ENCODE measurements at regions not wholly inside any gene's neighbourhood (a gene's known extent, or its start where the extent isn't known, plus 50 kb on each side); places are given as distances from the start of the nearest gene placed in this dataset.

DNA sequence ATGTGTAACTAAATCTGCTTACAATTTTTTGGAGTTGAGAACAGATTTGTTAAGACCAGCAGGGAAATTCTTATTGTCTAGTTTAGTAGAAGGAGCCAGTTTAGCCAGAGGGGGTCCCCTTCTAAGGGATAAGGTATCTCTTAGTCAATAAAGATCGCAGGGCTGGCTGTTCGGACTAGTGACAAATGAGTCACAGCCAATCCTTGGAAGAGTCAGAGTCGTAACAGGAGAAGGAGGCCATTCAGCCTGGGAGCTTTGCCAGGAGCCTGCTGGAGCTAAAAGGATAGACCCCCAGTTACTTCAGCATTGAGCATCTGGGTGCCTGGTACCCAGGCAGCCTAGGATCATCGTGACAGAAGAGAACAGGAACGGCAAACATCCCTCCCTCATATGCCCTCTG is 191.6 kb upstream of the ARHGAP20 start:
- Mint-ChIP-seq H3K27me3 (peaks cover 6% of the 10 kb centered on the region), H3K4me3 (no peak overlapping the region), H3K4me1 (peaks cover 13% of the 10 kb centered on the region), H3K9me3 (peaks cover 9% of the 10 kb centered on the region), H3K36me3 (ENCODE audit: low read depth) (no peaks in the 10 kb centered on the region), H3K27ac (no peak overlapping the region)
- ATAC-seq (replicated peaks): no peak

DNA sequence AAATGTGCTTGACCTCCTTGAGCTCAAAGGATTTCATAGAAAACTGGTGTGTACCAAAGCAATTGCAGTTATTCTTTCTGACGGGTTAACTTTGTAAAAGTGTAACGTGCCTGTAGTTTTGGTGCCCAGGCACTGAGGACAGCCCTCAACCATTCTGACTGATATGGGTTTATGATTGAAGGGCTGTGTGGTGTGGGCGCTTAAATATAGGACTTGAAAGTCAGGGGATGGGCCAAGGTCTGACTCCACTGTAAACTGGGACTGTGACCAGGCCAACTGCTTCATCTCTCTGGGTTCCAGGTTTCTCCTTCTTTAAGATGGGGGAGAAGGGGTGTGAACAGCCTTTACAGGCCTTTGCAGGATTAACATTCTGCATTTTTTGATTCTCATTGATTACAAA is 191.1 kb upstream of the ARHGAP20 start:
- Mint-ChIP-seq H3K36me3 (ENCODE audit: low read depth) (no peaks in the 10 kb centered on the region), H3K4me1 (peaks cover 13% of the 10 kb centered on the region), H3K27me3 (peaks cover 6% of the 10 kb centered on the region), H3K9me3 (peaks cover 9% of the 10 kb centered on the region), H3K27ac (no peak overlapping the region), H3K4me3 (no peak overlapping the region)
- no peak for ATAC-seq (replicated peaks)

DNA sequence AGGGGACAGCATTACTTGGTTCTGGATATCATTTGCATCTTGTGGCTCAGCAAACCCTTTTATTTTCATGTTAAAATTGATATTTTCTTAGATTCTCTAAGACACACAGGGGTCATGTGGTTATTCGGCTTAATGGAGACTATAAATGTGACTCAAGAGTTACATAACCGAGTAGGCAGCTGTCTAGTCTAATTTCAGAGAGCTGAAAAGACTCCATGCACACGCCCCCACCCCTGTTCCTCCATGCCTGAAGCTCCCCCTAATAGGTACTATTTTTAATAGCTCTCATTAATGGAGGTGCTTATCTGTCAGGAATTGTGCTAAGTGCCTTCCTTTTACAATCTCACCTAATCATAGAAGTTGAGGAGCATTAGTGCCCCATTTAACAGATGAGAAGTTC is 189.2 kb upstream of the ARHGAP20 start:
- peaks cover 9% of the 10 kb centered on the region for H3K27me3 Mint-ChIP-seq

DNA sequence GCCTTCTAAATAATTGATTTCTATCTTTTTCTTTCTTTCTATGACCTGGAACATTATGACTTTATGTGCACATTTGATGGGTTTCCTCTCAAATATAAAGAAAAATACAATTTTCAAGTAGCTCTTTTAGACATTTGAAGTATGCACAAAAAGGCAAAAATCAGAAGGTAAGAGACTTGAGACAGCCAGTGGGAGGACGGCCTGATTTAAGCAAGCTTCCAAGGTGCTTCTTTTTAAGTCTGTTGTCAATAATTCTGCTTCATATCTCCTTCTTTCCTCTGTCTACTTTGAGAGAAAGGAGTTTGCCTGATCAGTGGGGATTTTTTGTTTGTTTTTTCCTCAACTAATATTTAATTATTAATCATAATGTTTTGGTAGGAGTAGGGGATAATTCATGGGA is 188.2 kb upstream of the ARHGAP20 start:
- Mint-ChIP-seq H3K36me3 (ENCODE audit: low read depth) (no peaks in the 10 kb centered on the region), H3K9me3 (peaks cover 6% of the 10 kb centered on the region), H3K27ac (no peak overlapping the region), H3K4me1 (no peaks in the 10 kb centered on the region), H3K4me3 (no peak overlapping the region), H3K27me3 (peaks cover 10% of the 10 kb centered on the region)
- ATAC-seq (replicated peaks): no peak

More for the DNA sequence above, 189.2 kb upstream of the ARHGAP20 start:
- Mint-ChIP-seq H3K9me3 (peaks cover 6% of the 10 kb centered on the region), H3K4me1 (no peaks in the 10 kb centered on the region), H3K36me3 (ENCODE audit: low read depth) (no peaks in the 10 kb centered on the region), H3K4me3 (no peak overlapping the region), H3K27ac (no peak overlapping the region)
- no peak for ATAC-seq (replicated peaks)

DNA sequence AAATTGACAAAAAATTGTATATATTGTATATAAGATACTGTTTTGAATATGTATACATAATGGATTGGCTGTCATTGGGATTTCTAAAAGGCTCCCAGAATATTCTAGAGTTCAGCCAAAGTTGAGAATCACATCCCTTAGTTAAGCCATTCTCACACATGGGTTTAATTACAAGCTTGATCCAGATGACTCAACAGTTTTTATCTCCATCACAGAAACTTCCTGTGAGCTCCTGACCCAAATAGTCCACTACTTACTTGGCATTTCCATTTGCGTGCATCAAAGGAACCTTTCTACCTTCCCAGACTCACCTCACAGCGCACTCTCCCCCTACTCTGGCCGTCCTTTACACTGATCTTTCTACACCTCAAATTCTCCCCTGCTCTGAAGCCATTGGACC is 184.8 kb upstream of the ARHGAP20 start:
- Mint-ChIP-seq H3K9me3 (peaks cover 6% of the 10 kb centered on the region), H3K27ac (no peak overlapping the region), H3K4me1 (no peaks in the 10 kb centered on the region), H3K4me3 (no peak overlapping the region), H3K27me3 (peaks cover 10% of the 10 kb centered on the region), H3K36me3 (ENCODE audit: low read depth) (no peaks in the 10 kb centered on the region)
- ATAC-seq (replicated peaks): no peak

DNA sequence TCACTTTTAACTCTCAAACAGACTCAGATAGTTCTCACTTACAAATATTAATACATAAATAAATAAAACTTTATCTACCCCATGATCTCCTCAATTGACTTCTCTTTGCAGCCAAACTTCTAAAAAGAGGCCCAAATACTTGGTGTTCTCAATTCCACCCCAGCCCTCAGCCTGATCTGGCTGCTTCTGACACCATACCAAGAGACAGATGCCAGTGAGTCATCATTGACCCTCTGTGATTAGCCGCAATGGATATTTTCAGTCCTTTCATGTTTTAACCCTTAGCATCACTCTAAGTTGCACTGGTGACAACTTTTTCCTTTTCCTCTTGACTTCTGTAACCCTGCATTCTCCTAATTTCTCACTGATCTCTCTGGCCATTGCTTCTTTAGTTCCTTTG is 184.1 kb upstream of the ARHGAP20 start:
- Mint-ChIP-seq H3K36me3 (ENCODE audit: low read depth) (no peaks in the 10 kb centered on the region), H3K9me3 (peaks cover 3% of the 10 kb centered on the region), H3K4me1 (no peaks in the 10 kb centered on the region), H3K4me3 (no peak overlapping the region), H3K27ac (no peak overlapping the region), H3K27me3 (peaks cover 10% of the 10 kb centered on the region)
- no peak for ATAC-seq (replicated peaks)

DNA sequence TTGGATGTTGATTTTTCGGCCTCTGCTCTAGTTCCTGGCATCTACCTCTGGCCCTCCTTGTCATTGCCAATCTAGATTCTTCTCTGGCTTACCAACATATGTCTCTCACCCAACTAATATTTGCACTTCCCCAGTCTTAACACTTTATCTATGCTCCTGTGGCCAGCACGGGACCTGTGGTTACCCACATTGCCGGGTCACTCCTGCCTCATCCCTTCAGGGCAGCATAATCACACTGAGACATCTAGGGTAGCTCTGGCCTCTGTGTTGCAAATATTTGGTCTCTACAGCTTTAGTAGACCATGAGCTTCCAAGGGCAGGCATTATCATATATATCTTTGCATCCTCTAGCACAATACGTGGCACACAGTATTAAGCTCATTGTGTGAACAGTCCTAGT is 182.0 kb upstream of the ARHGAP20 start:
- no peak for ATAC-seq (replicated peaks)
- no peak overlapping the region for H3K27ac Mint-ChIP-seq
- H3K4me3 Mint-ChIP-seq: no peak overlapping the region
- no peaks in the 10 kb centered on the region for H3K4me1 Mint-ChIP-seq
- H3K27me3 Mint-ChIP-seq: peaks cover 4% of the 10 kb centered on the region
- no peaks in the 10 kb centered on the region for H3K36me3 Mint-ChIP-seq (ENCODE audit: low read depth)
- H3K9me3 Mint-ChIP-seq: peaks cover 3% of the 10 kb centered on the region

DNA sequence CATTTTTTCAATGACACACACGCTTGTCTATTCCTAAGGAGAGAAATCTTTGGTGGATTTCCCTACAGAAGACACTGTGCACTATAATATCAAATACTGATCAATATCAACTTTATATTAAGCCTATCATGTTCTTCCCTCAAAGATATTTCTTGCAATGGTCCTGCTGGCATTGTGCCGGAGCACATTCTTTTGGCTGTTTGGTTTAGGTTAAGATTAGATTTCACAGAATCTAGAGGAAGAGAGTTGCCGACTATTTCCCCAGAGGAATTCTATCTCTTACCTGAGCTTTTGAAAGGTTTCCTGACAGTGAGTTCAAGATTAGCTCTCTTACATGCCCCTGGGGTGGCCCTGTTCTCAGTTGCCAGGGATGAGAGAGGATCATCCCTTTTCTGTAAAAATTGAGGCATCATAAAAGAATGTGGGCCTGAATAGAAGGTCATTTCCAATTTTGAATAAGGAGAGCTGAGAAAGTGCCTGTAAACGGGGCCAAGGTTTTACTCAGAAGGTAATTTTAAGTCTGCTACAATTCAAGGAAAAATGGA is 180.6 kb upstream of the ARHGAP20 start:
- no peak overlapping the region for H3K27ac Mint-ChIP-seq
- ATAC-seq (replicated peaks): no peak
- peaks cover 3% of the 10 kb centered on the region for H3K9me3 Mint-ChIP-seq
- H3K4me1 Mint-ChIP-seq: no peaks in the 10 kb centered on the region
- H3K36me3 Mint-ChIP-seq (ENCODE audit: low read depth): no peaks in the 10 kb centered on the region
- no peak overlapping the region for H3K4me3 Mint-ChIP-seq
- H3K27me3 Mint-ChIP-seq: peaks cover 4% of the 10 kb centered on the region

DNA sequence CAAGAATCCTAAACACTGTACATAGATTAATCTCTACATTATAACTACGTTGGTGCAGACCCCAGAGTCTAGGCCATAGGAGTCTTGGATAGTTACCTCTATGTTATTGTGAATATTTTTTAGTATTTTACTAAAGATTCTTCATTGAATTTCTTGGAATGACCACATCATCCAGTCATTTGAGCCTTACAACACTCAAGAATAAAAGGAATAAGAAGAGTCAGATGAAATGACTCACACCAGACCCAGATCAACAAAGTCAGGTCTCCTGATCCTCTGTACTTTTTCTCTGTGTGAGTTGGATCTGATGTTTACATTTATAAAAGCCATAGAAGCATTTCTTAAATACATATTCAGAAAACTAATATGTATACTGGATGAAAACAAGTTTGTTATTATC is 179.2 kb upstream of the ARHGAP20 start:
- H3K4me1 Mint-ChIP-seq: no peaks in the 10 kb centered on the region
- no peaks in the 10 kb centered on the region for H3K36me3 Mint-ChIP-seq (ENCODE audit: low read depth)
- ATAC-seq (replicated peaks): no peak
- peaks cover 3% of the 10 kb centered on the region for H3K27me3 Mint-ChIP-seq
- H3K9me3 Mint-ChIP-seq: peaks cover under 1% of the 10 kb centered on the region
- no peak overlapping the region for H3K4me3 Mint-ChIP-seq
- no peak overlapping the region for H3K27ac Mint-ChIP-seq

DNA sequence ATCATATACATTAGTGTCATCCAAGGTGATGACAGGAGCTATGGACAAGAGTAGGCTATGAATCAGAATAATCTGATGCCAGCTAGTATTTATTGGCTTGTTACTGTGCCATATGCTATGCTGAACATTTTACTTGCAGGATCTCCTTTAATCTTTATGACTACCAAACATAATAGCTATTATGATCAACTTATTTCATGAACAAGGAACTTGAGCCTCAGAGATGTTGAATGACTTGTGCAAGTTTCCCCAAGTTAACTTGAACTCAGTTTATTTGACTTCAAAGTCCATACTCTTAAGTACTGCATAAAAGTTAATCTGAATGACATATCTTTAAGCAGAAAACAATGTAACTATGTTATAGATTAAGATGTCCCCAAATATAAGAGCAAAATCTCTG is 178.8 kb upstream of the ARHGAP20 start:
- ATAC-seq (replicated peaks): no peak
- Mint-ChIP-seq H3K4me1 (no peaks in the 10 kb centered on the region), H3K27me3 (peaks cover 3% of the 10 kb centered on the region), H3K36me3 (ENCODE audit: low read depth) (no peaks in the 10 kb centered on the region), H3K4me3 (no peak overlapping the region), H3K27ac (no peak overlapping the region), H3K9me3 (no peaks in the 10 kb centered on the region)

DNA sequence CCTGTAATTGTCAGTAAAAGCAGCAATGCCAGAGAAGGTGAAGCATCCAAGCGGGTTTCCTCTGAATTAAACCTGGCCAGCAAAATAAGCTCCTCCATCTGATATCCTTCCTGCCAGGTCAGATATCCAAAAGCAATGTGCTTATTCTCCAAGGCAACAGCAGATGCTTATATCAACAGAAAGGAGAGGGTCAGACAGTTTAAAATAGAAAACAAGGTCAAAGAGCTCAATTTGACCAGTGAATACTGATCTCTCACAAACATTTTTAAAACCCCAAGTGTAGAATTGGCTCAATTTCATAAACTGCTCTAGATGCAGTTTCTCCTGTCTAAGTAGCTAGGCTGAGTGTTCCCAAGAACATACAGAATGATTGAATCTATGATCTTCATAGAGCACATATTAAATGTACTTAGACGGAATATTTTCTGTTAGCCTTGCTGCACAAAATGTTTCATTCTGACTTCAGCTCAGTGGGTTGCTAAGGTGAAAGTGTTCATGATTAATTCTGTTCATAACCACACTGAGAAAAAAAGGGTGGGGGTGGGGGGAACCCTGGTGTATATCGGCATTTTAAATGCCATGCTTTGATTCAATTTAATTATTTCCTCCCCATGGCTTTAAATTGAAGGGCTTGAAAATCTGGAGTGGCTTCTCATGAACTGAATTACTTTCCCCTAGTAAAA is 174.2 kb upstream of the ARHGAP20 start:
- Mint-ChIP-seq H3K27ac (no peak overlapping the region), H3K4me1 (no peaks in the 10 kb centered on the region), H3K36me3 (ENCODE audit: low read depth) (no peaks in the 10 kb centered on the region), H3K4me3 (no peak overlapping the region), H3K27me3 (peaks cover 12% of the 10 kb centered on the region), H3K9me3 (peaks cover 5% of the 10 kb centered on the region)
- ATAC-seq (replicated peaks): no peak

DNA sequence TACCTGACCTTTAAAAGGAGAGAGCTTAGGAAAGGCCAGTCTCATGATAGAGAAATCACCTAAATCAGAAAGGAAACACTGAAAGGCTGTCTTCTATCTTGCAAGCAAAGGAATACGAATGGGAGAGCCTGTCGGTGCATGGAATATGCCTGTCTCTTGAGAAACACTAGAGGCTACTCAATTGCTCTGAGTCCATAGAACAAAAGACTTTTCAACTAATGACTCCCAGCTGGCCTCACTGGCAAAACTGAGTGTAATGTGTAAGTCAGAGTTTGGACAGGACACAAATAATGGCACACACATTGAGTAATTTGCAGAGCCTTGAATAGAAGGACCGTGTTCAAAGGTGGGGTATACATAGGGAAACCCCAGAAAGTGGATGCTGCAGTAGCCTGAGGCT is 171.0 kb upstream of the ARHGAP20 start:
- no peaks in the 10 kb centered on the region for H3K4me1 Mint-ChIP-seq
- H3K4me3 Mint-ChIP-seq: no peak overlapping the region
- peaks cover 5% of the 10 kb centered on the region for H3K9me3 Mint-ChIP-seq
- H3K27ac Mint-ChIP-seq: no peak overlapping the region
- ATAC-seq (replicated peaks): no peak
- H3K27me3 Mint-ChIP-seq: peaks cover 18% of the 10 kb centered on the region
- no peaks in the 10 kb centered on the region for H3K36me3 Mint-ChIP-seq (ENCODE audit: low read depth)

DNA sequence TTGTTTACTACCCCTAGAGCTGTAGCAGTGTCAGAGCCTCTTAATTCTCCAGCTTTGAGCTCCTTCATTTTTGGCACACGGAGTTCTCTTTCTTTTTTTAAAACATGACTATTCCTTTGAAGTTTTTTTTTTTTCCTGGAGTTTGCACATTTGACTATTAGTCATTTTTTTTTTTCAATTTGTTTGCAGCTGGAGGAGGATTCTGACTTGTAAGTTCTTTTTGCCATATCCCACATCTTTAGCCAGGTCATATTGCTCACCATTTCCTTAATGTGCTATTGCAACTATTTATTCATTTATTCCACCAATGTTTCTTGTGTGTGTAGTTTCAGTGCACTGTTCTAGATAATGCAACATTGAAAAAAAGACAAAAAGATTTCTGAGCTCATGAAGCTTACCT is 166.3 kb upstream of the ARHGAP20 start:
- Mint-ChIP-seq H3K36me3 (ENCODE audit: low read depth) (no peaks in the 10 kb centered on the region), H3K4me3 (no peak overlapping the region), H3K9me3 (no peaks in the 10 kb centered on the region), H3K4me1 (no peaks in the 10 kb centered on the region), H3K27me3 (peaks cover 7% of the 10 kb centered on the region), H3K27ac (no peak overlapping the region)
- ATAC-seq (replicated peaks): no peak

DNA sequence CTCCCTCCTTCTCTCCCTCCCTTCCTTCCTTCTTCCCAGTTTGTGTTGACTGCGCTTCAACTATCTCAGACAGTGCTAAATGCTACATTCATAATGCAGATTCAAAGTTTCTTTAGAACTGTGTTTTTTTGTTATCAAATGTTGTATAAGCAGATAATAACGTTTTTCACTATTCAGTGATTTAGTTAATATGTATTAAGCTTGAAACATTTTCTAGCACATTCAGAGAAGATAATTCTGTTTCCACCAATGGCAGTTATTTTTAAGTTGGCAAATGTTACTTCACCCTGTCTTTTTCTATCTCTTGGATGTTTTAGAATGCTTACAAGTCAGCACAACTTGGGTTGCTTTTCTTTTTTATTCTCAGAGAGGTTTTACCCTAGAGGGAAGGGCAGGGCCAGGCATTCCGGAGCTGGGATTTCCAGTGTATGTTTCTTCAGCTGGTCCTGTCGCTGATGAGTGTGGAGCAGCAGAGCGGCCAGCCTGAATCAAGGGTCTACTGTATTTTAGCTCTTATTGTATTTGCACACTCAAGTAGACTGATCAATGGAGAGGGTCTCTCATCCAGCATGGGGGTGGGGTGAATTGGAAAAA is 162.3 kb upstream of the ARHGAP20 start:
- H3K27ac Mint-ChIP-seq: no peak overlapping the region
- H3K4me1 Mint-ChIP-seq: no peaks in the 10 kb centered on the region
- H3K27me3 Mint-ChIP-seq: peaks cover 4% of the 10 kb centered on the region
- no peak for ATAC-seq (replicated peaks)
- no peaks in the 10 kb centered on the region for H3K36me3 Mint-ChIP-seq (ENCODE audit: low read depth)
- no peak overlapping the region for H3K4me3 Mint-ChIP-seq
- no peaks in the 10 kb centered on the region for H3K9me3 Mint-ChIP-seq

DNA sequence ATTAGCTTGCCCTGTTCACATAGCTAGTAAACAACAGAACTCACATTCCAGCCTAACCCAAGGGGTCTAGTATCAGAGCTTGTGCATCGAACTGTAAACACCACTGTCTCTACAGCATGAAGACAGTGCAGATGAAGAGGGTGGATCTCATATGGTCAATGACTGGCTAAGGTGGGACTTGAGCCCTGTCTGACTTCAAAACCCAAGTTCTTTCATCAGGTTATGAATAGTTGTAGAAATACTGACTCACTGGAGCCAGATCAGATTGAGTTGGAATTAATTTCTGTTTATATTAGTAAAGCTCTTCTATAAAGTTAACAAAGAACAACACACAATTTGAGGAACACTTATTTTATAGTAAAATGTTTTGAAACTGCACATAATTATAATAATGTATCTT is 161.7 kb upstream of the ARHGAP20 start:
- no peak overlapping the region for H3K27ac Mint-ChIP-seq
- H3K4me3 Mint-ChIP-seq: no peak overlapping the region
- H3K27me3 Mint-ChIP-seq: peaks cover 2% of the 10 kb centered on the region
- no peaks in the 10 kb centered on the region for H3K36me3 Mint-ChIP-seq (ENCODE audit: low read depth)
- H3K9me3 Mint-ChIP-seq: no peaks in the 10 kb centered on the region
- no peaks in the 10 kb centered on the region for H3K4me1 Mint-ChIP-seq
- no peak for ATAC-seq (replicated peaks)
